ENCODE measurements at regions not wholly inside any gene's neighbourhood (a gene's known extent, or its start where the extent isn't known, plus 50 kb on each side); places are given as distances from the start of the nearest gene placed in this dataset.

- FAIRE-seq = no peak
- no peaks in the 10 kb centered on the region for H3K79me1 ChIP-seq (ENCODE audit: low read depth, low read length)
- POLR2A ChIA-PET (ENCODE audit: partially characterized antibody) = no interaction called here
Observed at GRCh38 chr6:53998303-53998702, 112.9 kb upstream of the MLIP start.

More at GRCh38 chr6:53998303-53998702, 112.9 kb upstream of the MLIP start:
- CTCF ChIA-PET (ENCODE audit: partially characterized antibody) = interaction anchor here (4.8 kb wide), 1 partner anchor 12 kb away, joined by 25 read pairs; no protein-coding TSS in a partner anchor
- no peak for DNase-seq (ENCODE audit: low read depth in 1 of 2, low spot score in 2 of 2)
- no peaks in the 10 kb centered on the region for H3K23me2 ChIP-seq (ENCODE audit: low read depth, low read length)
- no peaks in the 10 kb centered on the region for H3K9me3 ChIP-seq (ENCODE audit: insufficient read depth in 2 of 2, low read depth in 1 of 2, low read length in 1 of 2)
- TF ChIP-seq ZNF274 (IDR thresholded peaks at IDR 0.05; ENCODE audit: borderline replicate concordance, extremely low read depth, low read length) = no peak
- no peak overlapping the region for H2AFZ ChIP-seq (ENCODE audit: low read length)
- H2BK12ac ChIP-seq (ENCODE audit: low read depth, low read length) = no peak overlapping the region
- no peaks in the 10 kb centered on the region for H3K4me1 ChIP-seq (replicated peaks in 1 of 4; ENCODE audit: control insufficient read depth in 3 of 4, insufficient read depth in 4 of 4, low read length in 3 of 4)
- no peak overlapping the region for H3K4me3 ChIP-seq (ENCODE audit: extremely low read depth in 1 of 4, insufficient read depth in 2 of 4, low read depth in 3 of 4, low read length in 4 of 4)
- H2BK5ac ChIP-seq (ENCODE audit: low read depth, low read length) = no peak overlapping the region
- H3K56ac ChIP-seq (replicated peaks; ENCODE audit: insufficient read length, low read depth, low read length) = no peak overlapping the region
- peaks cover 0 to 1% (median 0%) of the 10 kb centered on the region in 4 experiments; a peak in 1 of 7 replicates for H3K27me3 ChIP-seq (replicated peaks in 1 of 4; ENCODE audit: control insufficient read depth in 3 of 4, extremely low read depth in 1 of 4, insufficient read depth in 3 of 4, low read length in 3 of 4)
- H3K23ac ChIP-seq (ENCODE audit: insufficient read length) = no peak overlapping the region
- H3K79me2 ChIP-seq (ENCODE audit: control insufficient read depth in 1 of 2, insufficient read depth in 2 of 2, low read length in 2 of 2) = no peaks in the 10 kb centered on the region
- H4K8ac ChIP-seq (ENCODE audit: extremely low read depth, insufficient read depth, low read length) = no peak overlapping the region
- no peak overlapping the region for H3K14ac ChIP-seq (ENCODE audit: insufficient read length)
- no peak overlapping the region for H2BK15ac ChIP-seq (ENCODE audit: low read length)
- no peak overlapping the region for H2BK20ac ChIP-seq (ENCODE audit: low read length)
- no peak overlapping the region for H2AK5ac ChIP-seq (ENCODE audit: low read depth, low read length)
- no peak overlapping the region for H3K27ac ChIP-seq (ENCODE audit: low read depth, low read length)
- no peak overlapping the region for H2BK120ac ChIP-seq (replicated peaks; ENCODE audit: low read depth, low read length)
- no peak overlapping the region for H4K5ac ChIP-seq (ENCODE audit: insufficient read length, low read depth, low read length)
- H3K4me2 ChIP-seq (ENCODE audit: insufficient read depth in 1 of 2, low read depth in 2 of 2, low read length in 2 of 2) = no peak overlapping the region
- no peaks in the 10 kb centered on the region for H3K36me3 ChIP-seq (ENCODE audit: control insufficient read depth in 2 of 4, insufficient read depth in 4 of 4, low read length in 3 of 4)
- no peak overlapping the region for H3K4ac ChIP-seq (replicated peaks; ENCODE audit: insufficient read length, low read depth, low read length)
- no peak overlapping the region for H3K18ac ChIP-seq (ENCODE audit: extremely low read depth, low read length)
- WGBS, 2 experiments (ENCODE audit: extremely low coverage in 1 of 2, insufficient coverage in 1 of 2, insufficient read length in 1 of 2, insufficient replicate concordance in 2 of 2, low coverage in 1 of 2, low lambda C conversion rate in 2 of 2, missing lambda C conversion rate in 1 of 2) = 90% methylated on average over 2 of the region's 2 CpGs; no CpG with 5 or more reads in 1 of the 2 experiments
- H4K91ac ChIP-seq (replicated peaks; ENCODE audit: insufficient read length, low read length) = no peak overlapping the region
- H4K20me1 ChIP-seq (replicated peaks in 1 of 2; ENCODE audit: control insufficient read depth in 1 of 2, insufficient read depth in 2 of 2, low read length in 2 of 2) = no peaks in the 10 kb centered on the region
- H3K9ac ChIP-seq (replicated peaks in 1 of 4; ENCODE audit: extremely low read depth in 1 of 4, low read depth in 3 of 4, low read length in 3 of 4) = no peak overlapping the region

Data from H1 (cell line).